K562 (cell line): ENCODE measurements at regions not wholly inside any gene's neighbourhood (a gene's known extent, or its start where the extent isn't known, plus 50 kb on each side); places are given as distances from the start of the nearest gene placed in this dataset.

Experiments used
- BRCA1 ChIP-seq, 2 experiments: fragments of 450-650 bp in 1 of 2; sonication (generic) in 1 of 2; formaldehyde crosslinking in 1 of 2; IDR thresholded peaks; 2 replicates each; pipeline versions ENCODE4 v1.5.0 to v1.6.1; 2017 to 2020; ENCODE audit warnings: mild to moderate bottlenecking in 1 of 2, missing genetic modification reagents in 1 of 2
- FOXJ2 ChIP-seq: fragments of 200-800 bp; sonication (Bioruptor generic); IDR thresholded peaks from 2 replicates; pipeline ENCODE4 v1.6.1; 2016; ENCODE audit warnings: missing genetic modification characterization, missing compliant biosample characterization
- HOXB6 ChIP-seq: fragments of 250-450 bp; sonication (Bioruptor Pico); IDR thresholded peaks from 2 replicates; pipeline ENCODE4 v1.5.1; 2022; ENCODE audit warnings: mild to moderate bottlenecking, borderline replicate concordance
- PYGO2 ChIP-seq: fragments of 450-650 bp; IDR thresholded peaks from 2 replicates; pipeline ENCODE4 v1.6.1; 2016; ENCODE audit warnings: mild to moderate bottlenecking, missing genetic modification characterization, moderate library complexity, missing compliant biosample characterization
- RBBP5 ChIP-seq: fragments of 200-600 bp; sonication (generic); IDR thresholded peaks from 2 replicates; pipeline ENCODE4 v1.6.1; 2012; ENCODE audit warnings: borderline replicate concordance, mild to moderate bottlenecking, low read length, control low read depth, inconsistent platforms; ENCODE audit not compliant: insufficient read depth, poor library complexity, severe bottlenecking
- RUNX1 ChIP-seq: sonication (generic); IDR thresholded peaks from 2 replicates; pipeline ENCODE4 v1.6.1; 2016; ENCODE audit warnings: antibody characterized with exemption, low read depth
- SAP30 ChIP-seq: fragments of 200-600 bp; sonication (generic); IDR thresholded peaks from 2 replicates; pipeline ENCODE4 v1.6.1; 2012; ENCODE audit warnings: borderline replicate concordance, low read depth, mild to moderate bottlenecking, moderate library complexity, low read length, control low read depth, inconsistent platforms; ENCODE audit not compliant: insufficient read depth, poor library complexity, severe bottlenecking
- ZBTB49 ChIP-seq: sonication (generic); formaldehyde crosslinking; IDR thresholded peaks from 2 replicates; pipeline ENCODE4 v1.8.0; 2022; ENCODE audit warnings: missing genetic modification reagents, mild to moderate bottlenecking, borderline replicate concordance
- ZNF239 ChIP-seq: fragments of 250-450 bp; sonication (Bioruptor Pico); IDR thresholded peaks from 2 replicates; pipeline ENCODE4 v1.4.0; 2020; ENCODE audit warnings: mild to moderate bottlenecking
- ZNF436 ChIP-seq: fragments of 250-450, 450-650 bp; sonication (Bioruptor Pico); formaldehyde crosslinking; IDR thresholded peaks from 2 replicates; pipeline ENCODE4 v1.7.0; 2020; ENCODE audit warnings: mild to moderate bottlenecking
- ZNF507 ChIP-seq: conservative IDR thresholded peaks from 2 replicates; pipeline ENCODE4 v1.6.1; 2017; ENCODE audit warnings: missing genetic modification characterization, missing compliant biosample characterization
- ZNF512 ChIP-seq: IDR thresholded peaks from 2 replicates; pipeline ENCODE4 v1.6.1; 2016; ENCODE audit warnings: missing genetic modification characterization, missing compliant biosample characterization
- ZNF780A ChIP-seq: fragments of 250-450 bp; sonication (Bioruptor Pico); IDR thresholded peaks from 2 replicates; pipeline ENCODE4 v1.5.0; 2021; ENCODE audit warnings: mild to moderate bottlenecking
- TF ChIP-seq, protein P1 (sequence below): fragments of 450-650 bp; formaldehyde crosslinking; conservative IDR thresholded peaks from 2 replicates; pipeline ENCODE4 v1.4.0; 2022; ENCODE audit warnings: mild to moderate bottlenecking, missing genetic modification characterization

GRCh38 chr9:665296-665695, 176.2 kb upstream of the DMRT1 start (continued):
- TF ChIP-seq PYGO2 (tag) (no peak), FOXJ2 (tag) (no peak), BRCA1 (IDR thresholded peaks at IDR 0.05) (no peak), BRCA1 (CRISPR knock-in tag; IDR thresholded peaks at IDR 0.05) (no peak), ZNF512 (no peak), RBBP5 (no peak), HOXB6 (CRISPR knock-in tag) (no peak), ZNF780A (CRISPR knock-in tag) (no peak), ZNF436 (CRISPR knock-in tag) (no peak), SAP30 (no peak), ZNF507 (tag) (no peak), ZBTB49 (CRISPR knock-in tag) (no peak), RUNX1 (no peak), ZNF239 (CRISPR knock-in tag) (no peak)
- TF ChIP-seq, protein P1, sequence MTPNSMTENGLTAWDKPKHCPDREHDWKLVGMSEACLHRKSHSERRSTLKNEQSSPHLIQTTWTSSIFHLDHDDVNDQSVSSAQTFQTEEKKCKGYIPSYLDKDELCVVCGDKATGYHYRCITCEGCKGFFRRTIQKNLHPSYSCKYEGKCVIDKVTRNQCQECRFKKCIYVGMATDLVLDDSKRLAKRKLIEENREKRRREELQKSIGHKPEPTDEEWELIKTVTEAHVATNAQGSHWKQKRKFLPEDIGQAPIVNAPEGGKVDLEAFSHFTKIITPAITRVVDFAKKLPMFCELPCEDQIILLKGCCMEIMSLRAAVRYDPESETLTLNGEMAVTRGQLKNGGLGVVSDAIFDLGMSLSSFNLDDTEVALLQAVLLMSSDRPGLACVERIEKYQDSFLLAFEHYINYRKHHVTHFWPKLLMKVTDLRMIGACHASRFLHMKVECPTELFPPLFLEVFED (CRISPR knock-in tag), result no peak
